ENCODE measurements at regions not wholly inside any gene's neighbourhood (a gene's known extent, or its start where the extent isn't known, plus 50 kb on each side); places are given as distances from the start of the nearest gene placed in this dataset.
"Not testable (repeated sequence)": the region's sequence is repeated elsewhere in the genome, so short reads cannot be mapped to it uniquely, and the experiment has no call there.

DNA sequence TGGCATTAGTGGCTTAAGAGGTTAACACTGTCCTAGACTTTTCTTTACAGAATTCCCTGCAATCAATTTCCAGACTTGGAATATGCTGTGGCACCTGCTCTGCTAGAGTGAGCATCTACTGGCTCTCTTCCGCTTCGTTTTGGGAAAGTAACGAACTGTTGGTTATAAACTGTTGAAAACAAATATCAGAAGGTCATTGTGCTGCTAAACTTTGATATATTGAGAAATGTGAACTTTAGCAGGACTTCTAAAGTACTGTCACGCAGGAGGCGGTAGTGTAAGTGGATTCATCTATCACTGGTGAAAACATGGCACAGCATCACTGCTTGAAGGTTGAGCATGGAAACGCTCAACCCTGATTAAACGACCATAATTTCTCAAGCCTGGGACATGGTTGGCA is 348.9 kb downstream of the FLRT2 start:
- Histone ChIP-seq H3K4me1 (replicated peaks) (no peaks in the 10 kb centered on the region), H3K4me3 (no peak overlapping the region), H3K27me3 (replicated peaks) (no peaks in the 10 kb centered on the region), H3K9me3 (replicated peaks) (no peaks in the 10 kb centered on the region), H3K27ac (no peak overlapping the region), H3K36me3 (no peaks in the 10 kb centered on the region)
- no peak for DNase-seq (ENCODE audit: low read depth in 1 of 2, low spot score in 2 of 2)

DNA sequence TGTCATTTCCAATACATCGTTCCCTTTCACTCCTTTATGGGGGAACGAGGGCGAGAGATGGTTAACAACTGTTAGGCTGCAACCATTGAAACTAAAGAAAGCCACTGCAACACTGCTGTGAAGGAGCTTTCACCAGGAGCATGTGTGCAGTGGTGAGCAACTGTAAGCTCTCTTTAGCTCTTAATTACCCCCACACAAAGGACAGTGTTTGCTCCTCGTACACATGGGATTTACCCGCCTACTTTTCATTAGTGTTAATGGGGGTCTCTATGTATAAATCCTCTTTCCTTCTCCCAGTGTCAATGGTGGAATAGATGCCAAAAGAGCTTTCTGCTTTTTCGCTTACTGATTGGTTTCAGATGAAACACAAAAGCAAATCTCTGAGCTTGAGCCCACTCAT is 343.1 kb downstream of the FLRT2 start:
- no peak for DNase-seq (ENCODE audit: low read depth in 1 of 2, low spot score in 2 of 2)
- H3K4me1 ChIP-seq (replicated peaks): no peaks in the 10 kb centered on the region
- no peaks in the 10 kb centered on the region for H3K27me3 ChIP-seq (replicated peaks)
- no peaks in the 10 kb centered on the region for H3K9me3 ChIP-seq (replicated peaks)
- no peaks in the 10 kb centered on the region for H3K36me3 ChIP-seq
- H3K27ac ChIP-seq: no peak overlapping the region
- H3K4me3 ChIP-seq: no peak overlapping the region

DNA sequence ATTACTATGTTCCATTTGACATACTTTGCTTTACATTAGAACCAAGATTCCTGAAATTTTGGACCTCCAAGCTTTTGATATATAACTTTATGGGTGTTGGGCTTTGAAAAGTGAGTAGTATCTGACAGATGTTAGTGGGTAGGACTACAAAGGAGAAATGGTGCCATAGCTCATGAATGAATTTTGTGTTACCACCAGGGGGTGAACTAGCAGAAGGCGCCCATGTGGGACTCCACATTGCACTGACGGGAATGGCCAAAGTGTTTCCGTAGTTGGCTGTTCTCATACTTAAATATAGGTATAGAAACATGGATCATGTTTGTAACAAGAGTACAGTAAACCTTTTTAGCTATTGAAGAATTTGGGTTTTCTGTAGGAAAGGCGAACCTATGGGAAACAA is 337.5 kb downstream of the FLRT2 start:
- no peak overlapping the region for H3K4me3 ChIP-seq
- no peak for DNase-seq (ENCODE audit: low read depth in 1 of 2, low spot score in 2 of 2)
- no peaks in the 10 kb centered on the region for H3K9me3 ChIP-seq (replicated peaks)
- no peak overlapping the region for H3K27ac ChIP-seq
- no peaks in the 10 kb centered on the region for H3K4me1 ChIP-seq (replicated peaks)
- no peaks in the 10 kb centered on the region for H3K27me3 ChIP-seq (replicated peaks)
- H3K36me3 ChIP-seq: no peaks in the 10 kb centered on the region

DNA sequence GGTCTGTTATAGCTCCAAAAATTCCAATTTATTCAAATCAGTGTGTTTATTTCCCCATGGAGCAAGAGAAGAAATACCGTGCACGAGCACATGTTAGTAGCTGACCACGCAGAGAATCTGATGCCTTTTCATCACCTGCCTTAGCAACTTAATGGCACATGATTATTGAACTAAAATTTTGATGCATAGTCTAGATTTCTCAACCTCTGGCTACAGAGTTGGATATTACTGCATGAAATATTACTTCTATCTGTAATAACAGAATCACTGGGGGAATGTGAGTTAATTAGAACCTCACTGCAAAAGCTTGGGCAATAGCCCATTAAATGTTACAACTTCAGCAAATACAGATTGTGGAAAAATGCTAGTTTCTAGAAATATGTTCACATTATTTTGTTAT is 335.8 kb downstream of the FLRT2 start:
- no peaks in the 10 kb centered on the region for H3K27me3 ChIP-seq (replicated peaks)
- H3K9me3 ChIP-seq (replicated peaks): no peaks in the 10 kb centered on the region
- no peak overlapping the region for H3K27ac ChIP-seq
- no peaks in the 10 kb centered on the region for H3K36me3 ChIP-seq
- no peak for DNase-seq (ENCODE audit: low read depth in 1 of 2, low spot score in 2 of 2)
- H3K4me3 ChIP-seq: no peak overlapping the region
- H3K4me1 ChIP-seq (replicated peaks): no peaks in the 10 kb centered on the region

DNA sequence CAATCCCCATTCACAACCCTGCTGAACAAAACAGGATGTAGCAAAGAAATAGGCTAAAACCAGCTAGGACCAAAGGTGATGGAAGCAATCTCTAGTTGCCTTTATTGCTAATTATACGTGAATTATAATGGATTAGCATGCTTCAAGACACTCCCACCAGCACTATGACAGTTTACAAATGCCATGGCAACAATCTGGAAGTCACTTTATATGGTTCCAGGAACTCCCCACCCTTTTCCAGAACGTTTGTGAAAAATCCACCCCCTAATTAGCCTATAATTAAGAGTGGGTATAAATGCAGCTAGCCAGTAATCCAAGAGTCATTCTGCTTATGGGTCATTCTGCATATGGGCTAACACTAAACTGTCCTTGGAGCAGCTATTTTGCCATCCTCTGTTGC is 328.7 kb downstream of the FLRT2 start:
- no peak for DNase-seq (ENCODE audit: low read depth in 1 of 2, low spot score in 2 of 2)
- no peak overlapping the region for H3K4me3 ChIP-seq
- no peaks in the 10 kb centered on the region for H3K9me3 ChIP-seq (replicated peaks)
- H3K27me3 ChIP-seq (replicated peaks): no peaks in the 10 kb centered on the region
- H3K27ac ChIP-seq: no peak overlapping the region
- H3K36me3 ChIP-seq: no peaks in the 10 kb centered on the region
- H3K4me1 ChIP-seq (replicated peaks): no peaks in the 10 kb centered on the region

DNA sequence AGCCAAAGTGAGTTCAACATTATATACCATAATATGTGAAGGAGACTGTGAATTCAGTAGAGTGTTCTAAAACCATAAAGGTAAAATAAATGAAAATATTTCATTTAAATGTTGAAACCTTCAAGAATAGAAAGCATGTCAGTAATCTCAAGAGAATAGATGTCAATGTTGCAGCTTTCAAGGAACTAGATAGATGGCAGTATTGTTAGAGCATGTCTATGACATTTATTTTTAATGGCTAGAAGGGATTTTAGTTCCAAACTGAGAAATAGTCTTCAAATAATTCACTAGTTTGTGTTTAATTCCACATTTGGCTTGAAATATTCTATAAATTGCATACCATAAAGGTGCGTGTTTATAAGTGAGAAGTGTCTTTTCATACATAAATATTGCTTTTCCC is 326.5 kb downstream of the FLRT2 start:
- Histone ChIP-seq H3K27me3 (replicated peaks) (no peaks in the 10 kb centered on the region), H3K36me3 (no peaks in the 10 kb centered on the region), H3K4me1 (replicated peaks) (no peaks in the 10 kb centered on the region), H3K27ac (no peak overlapping the region), H3K4me3 (no peak overlapping the region), H3K9me3 (replicated peaks) (no peaks in the 10 kb centered on the region)
- no peak for DNase-seq (ENCODE audit: low read depth in 1 of 2, low spot score in 2 of 2)

DNA sequence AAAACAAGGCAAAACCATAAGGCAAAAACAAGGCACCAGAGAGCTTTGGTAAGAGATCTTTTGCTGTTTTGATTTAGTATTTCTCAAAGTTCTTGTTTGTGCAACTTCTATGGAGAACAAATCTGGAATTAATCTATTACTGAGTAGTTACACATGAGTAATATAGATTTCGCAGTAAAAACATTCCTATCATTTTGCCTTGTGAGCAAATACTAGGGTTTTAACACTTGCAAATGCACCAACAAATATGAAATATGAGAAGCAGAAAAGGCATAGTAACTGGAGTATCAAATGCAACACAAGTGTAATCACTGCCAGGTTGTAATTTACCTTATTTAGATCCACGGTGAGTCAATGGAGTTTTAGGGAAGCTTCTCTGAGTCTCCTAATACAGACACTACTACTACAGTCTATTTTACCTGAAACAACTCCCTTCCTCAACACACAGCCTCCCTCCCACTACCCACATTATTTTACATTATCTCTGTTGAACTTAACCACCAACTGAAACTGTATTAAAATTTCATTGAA is 324.1 kb downstream of the FLRT2 start:
- DNase-seq (ENCODE audit: low read depth in 1 of 2, low spot score in 2 of 2): no peak
- Histone ChIP-seq H3K4me1 (replicated peaks) (no peaks in the 10 kb centered on the region), H3K27me3 (replicated peaks) (no peaks in the 10 kb centered on the region), H3K27ac (no peak overlapping the region), H3K36me3 (no peaks in the 10 kb centered on the region), H3K4me3 (no peak overlapping the region), H3K9me3 (replicated peaks) (no peaks in the 10 kb centered on the region)

DNA sequence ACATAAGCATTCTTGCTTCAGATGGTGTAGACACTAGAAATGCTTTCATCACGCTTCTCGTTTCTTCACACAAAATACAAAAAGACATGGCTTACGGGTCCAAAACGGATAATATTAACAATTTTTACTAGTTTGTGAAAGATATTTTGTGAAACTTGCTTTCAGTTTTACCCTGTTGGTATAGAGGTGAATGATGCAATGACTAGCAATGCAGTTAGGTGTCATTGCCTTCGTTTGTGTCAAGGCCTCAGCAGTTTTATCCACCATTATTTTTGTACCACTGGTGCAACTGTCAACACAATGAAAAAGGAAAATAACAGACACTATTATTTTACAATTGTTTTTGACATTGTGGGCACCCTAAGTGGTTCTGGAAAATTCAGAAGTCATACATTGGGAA is 323.0 kb downstream of the FLRT2 start:
- Histone ChIP-seq H3K27me3 (replicated peaks) (no peaks in the 10 kb centered on the region), H3K27ac (no peak overlapping the region), H3K4me1 (replicated peaks) (no peaks in the 10 kb centered on the region), H3K4me3 (no peak overlapping the region), H3K9me3 (replicated peaks) (no peaks in the 10 kb centered on the region), H3K36me3 (no peaks in the 10 kb centered on the region)
- DNase-seq (ENCODE audit: low read depth in 1 of 2, low spot score in 2 of 2): no peak

DNA sequence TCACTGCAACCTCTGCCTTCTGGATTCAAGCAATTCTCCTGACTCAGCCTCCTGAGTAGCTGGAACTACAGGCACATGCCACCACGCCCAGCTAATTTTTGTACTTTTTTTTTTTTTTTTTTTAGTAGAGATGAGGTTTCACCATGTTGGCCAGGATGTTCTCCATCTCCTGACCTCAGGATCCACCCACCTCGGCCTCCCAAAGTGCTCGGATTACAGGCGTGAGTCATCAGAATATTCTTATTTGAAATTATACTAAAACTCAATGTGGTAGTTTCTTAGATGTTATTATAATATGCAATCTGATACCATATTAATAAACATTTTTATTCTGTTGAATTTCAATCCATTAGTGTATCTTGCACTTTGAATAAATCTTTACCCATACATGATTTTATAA is 322.2 kb downstream of the FLRT2 start:
- H3K4me3 ChIP-seq; H3K4me1 ChIP-seq (replicated peaks); H3K27me3 ChIP-seq (replicated peaks); H3K27ac ChIP-seq; H3K36me3 ChIP-seq; H3K9me3 ChIP-seq (replicated peaks); DNase-seq (ENCODE audit: low read depth in 1 of 2, low spot score in 2 of 2): not testable (repeated sequence)

DNA sequence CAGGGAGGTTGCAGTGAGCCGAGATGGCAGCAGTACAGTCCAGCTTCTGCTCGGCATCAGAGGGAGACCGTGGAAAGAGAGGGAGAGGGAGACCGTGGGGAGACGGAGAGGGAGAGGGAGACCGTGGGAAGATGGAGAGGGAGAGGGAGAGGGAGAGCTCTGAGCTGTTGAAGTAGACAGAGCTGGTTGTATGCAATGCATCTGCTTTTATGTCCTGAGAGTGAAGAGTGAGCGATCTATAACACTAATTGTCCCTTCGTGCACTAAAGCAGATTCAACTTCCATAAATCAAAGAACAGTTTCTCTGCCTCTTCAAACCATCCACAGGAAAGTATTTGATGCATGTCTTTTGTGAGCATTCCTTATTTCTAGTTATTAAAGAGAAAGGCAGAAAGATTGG is 300.6 kb downstream of the FLRT2 start:
- DNase-seq (ENCODE audit: low read depth in 1 of 2, low spot score in 2 of 2); H3K4me3 ChIP-seq; H3K27me3 ChIP-seq (replicated peaks); H3K27ac ChIP-seq; H3K36me3 ChIP-seq; H3K9me3 ChIP-seq (replicated peaks); H3K4me1 ChIP-seq (replicated peaks): not testable (repeated sequence)

DNA sequence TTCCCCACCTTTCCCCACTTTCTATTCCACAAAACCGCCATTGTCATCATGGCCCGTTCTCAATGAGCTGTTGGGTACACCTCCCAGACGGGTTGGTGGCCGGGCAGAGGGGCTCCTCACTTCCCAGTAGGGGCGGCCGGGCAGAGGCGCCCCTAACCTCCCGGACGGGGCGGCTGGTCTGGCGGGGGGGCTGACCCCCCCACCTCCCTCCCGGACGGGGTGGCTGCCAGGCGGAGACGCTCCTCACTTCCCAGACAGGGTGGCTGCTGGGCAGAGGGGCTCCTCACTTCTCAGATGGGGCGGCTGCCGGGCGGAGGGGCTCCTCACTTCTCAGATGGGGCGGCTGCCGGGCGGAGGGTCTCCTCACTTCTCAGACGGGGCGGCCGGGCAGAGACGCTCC is 299.7 kb downstream of the FLRT2 start:
- not testable (repeated sequence) for H3K27me3 ChIP-seq (replicated peaks); DNase-seq (ENCODE audit: low read depth in 1 of 2, low spot score in 2 of 2); H3K9me3 ChIP-seq (replicated peaks)

DNA sequence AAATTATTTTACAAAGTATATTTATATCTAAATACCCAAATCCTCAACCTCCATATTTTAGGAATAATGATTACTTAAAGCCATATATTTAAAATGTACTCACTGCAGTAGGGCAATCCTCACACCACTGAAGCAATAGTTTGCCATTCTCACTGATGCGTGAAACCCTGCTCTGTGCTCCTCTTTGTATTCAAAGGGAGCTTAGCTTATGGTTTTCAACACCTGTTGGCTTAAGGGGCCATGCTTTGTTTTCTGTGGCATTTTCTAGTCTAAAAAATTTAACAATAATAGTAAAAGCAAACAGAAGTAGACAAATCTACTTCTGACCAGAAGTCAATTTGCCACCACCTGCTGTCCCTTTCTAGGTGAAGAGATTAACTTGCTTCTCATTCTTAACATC is 294.6 kb downstream of the FLRT2 start:
- Histone ChIP-seq H3K4me3 (no peak overlapping the region), H3K36me3 (no peaks in the 10 kb centered on the region), H3K4me1 (replicated peaks) (no peaks in the 10 kb centered on the region), H3K27me3 (replicated peaks) (no peaks in the 10 kb centered on the region), H3K27ac (no peak overlapping the region), H3K9me3 (replicated peaks) (no peaks in the 10 kb centered on the region)
- no peak for DNase-seq (ENCODE audit: low read depth in 1 of 2, low spot score in 2 of 2)

More for the DNA sequence above, 299.7 kb downstream of the FLRT2 start:
- not testable (repeated sequence) for H3K36me3 ChIP-seq; H3K4me3 ChIP-seq; H3K4me1 ChIP-seq (replicated peaks); H3K27ac ChIP-seq

DNA sequence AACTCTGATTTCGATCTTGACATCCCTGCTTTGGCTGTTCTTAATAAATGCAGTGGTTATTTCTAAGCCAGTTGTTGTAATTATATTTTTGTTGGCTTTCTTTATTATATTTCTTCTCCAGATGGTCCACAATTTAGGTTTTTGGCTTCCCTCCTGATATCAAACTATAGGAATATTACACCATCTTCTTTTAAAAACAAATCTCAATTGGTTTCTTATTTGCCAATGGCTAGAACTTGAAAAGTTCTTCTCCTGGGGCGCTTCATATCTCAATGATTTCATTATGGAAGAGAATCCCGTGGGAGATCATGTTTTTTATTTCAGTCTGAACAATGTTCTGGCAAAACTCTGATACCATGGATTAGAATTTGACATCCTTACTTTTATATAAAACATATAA is 292.3 kb downstream of the FLRT2 start:
- no peaks in the 10 kb centered on the region for H3K9me3 ChIP-seq (replicated peaks)
- no peak for DNase-seq (ENCODE audit: low read depth in 1 of 2, low spot score in 2 of 2)
- no peaks in the 10 kb centered on the region for H3K36me3 ChIP-seq
- H3K4me3 ChIP-seq: no peak overlapping the region
- H3K27me3 ChIP-seq (replicated peaks): no peaks in the 10 kb centered on the region
- H3K27ac ChIP-seq: no peak overlapping the region
- no peaks in the 10 kb centered on the region for H3K4me1 ChIP-seq (replicated peaks)

DNA sequence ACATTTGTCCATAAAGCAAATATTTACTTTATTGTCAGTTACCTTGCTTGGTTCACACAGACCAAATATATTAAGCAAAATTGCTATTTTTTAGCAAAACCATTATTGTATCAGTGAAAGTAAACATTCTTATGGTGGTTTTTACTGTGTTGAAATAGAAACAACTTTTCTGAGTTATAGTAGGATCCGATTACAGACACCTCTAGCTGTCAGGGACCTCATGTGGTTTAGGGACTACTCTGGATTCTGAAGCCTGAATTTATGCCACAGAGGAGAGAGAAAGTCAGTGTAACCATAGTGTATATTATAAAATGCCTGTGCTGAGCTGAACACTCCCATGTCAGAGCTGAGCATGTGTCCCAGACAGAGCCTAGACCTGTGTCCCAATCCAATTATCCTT is 287.5 kb downstream of the FLRT2 start:
- H3K4me1 ChIP-seq (replicated peaks): no peaks in the 10 kb centered on the region
- H3K4me3 ChIP-seq: no peak overlapping the region
- no peaks in the 10 kb centered on the region for H3K9me3 ChIP-seq (replicated peaks)
- H3K36me3 ChIP-seq: no peaks in the 10 kb centered on the region
- no peak for DNase-seq (ENCODE audit: low read depth in 1 of 2, low spot score in 2 of 2)
- H3K27me3 ChIP-seq (replicated peaks): no peaks in the 10 kb centered on the region
- H3K27ac ChIP-seq: no peak overlapping the region

DNA sequence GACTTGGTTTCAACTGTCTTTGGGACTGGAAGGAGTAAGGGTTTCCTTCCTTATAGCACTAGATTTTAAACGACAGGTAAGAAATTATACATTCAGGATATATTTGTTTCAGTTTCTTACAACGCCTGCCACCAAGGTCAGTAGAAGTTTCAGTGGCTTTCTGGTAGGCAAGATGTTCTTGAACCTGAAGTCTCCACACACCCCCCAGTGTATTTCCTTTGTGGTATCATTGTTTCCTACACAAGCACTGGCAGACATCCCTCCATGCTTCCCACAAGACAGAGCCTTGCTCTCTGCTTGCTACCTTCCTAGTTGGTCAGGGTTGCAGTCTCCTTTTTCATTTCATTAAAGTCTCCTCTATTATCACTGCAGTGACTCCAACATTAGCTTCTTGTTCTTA is 283.1 kb downstream of the FLRT2 start:
- Histone ChIP-seq H3K36me3 (no peaks in the 10 kb centered on the region), H3K4me1 (replicated peaks) (no peaks in the 10 kb centered on the region), H3K4me3 (no peak overlapping the region), H3K27me3 (replicated peaks) (no peaks in the 10 kb centered on the region), H3K9me3 (replicated peaks) (no peaks in the 10 kb centered on the region), H3K27ac (no peak overlapping the region)
- no peak for DNase-seq (ENCODE audit: low read depth in 1 of 2, low spot score in 2 of 2)
